ENCODE measurements at regions not wholly inside any gene's neighbourhood (a gene's known extent, or its start where the extent isn't known, plus 50 kb on each side); places are given as distances from the start of the nearest gene placed in this dataset.
A peak's percentile ranks its signal among the peaks of the same experiment; 100 is the strongest.

DNA sequence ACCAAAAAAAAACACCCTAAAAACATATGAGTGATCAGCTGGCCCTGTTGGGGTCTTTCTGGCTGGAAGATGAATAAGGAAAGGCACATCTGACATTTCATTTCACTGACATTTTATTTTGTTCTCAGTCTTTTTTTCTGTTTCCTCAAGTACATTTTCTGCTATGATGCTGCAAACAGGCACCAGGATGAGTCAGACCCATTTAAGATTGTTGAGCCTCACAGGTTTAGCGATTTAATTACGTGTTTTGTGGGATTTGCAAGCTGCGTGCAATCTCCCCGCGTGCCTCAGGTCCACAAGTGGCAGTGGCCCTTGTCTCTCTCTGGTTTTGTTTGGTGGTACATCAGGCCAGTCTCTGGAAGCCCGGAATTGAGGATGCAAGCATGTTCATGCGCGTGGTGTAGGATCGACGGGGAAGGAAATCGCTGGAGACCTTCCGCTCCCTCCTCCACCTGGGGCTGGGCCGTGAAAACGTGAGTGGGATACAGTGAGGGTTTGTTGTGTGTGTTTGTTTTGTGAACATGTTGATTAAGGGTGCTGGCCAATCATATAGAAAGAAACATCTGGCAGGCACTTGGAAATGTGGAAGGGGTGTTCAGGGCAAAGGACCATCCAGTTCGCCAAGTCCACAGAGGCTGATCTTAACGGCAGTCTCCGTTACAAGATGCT is 120.2 kb upstream of the ZNF516 start:
- H2BK120ac ChIP-seq (ENCODE audit: low read depth, low read length), result no peak overlapping the region
- BruUV-seq (replicated peaks), result no TSS peak
- peak overlapping the region; percentile 14 for H2AFZ ChIP-seq (replicated peaks; ENCODE audit: low read length, poor library complexity)
- no peaks in the 10 kb centered on the region for H3K36me3 ChIP-seq (ENCODE audit: control insufficient read depth, insufficient read depth, low read length)
- ATAC-seq (ENCODE audit: low read depth) (no peak), DNase-seq (peak; percentile 27)
- H3K23ac ChIP-seq (ENCODE audit: low read depth, low read length), result no peak overlapping the region
- no peaks in the 10 kb centered on the region for H3K9me3 ChIP-seq (ENCODE audit: control insufficient read depth, insufficient read depth, low read length)
- TF ChIP-seq POLR2A (IDR thresholded peaks at IDR 0.05; ENCODE audit: low read depth, low read length) (no peak), CEBPB (IDR thresholded peaks at IDR 0.05; ENCODE audit: low read depth, low read length) (no peak), BHLHE40 (IDR thresholded peaks at IDR 0.05; ENCODE audit: low read depth, low read length) (no peak), RCOR1 (IDR thresholded peaks at IDR 0.05; ENCODE audit: insufficient replicate concordance, low read length) (no peak), FOS (IDR thresholded peaks at IDR 0.05; ENCODE audit: low read depth, low read length) (no peak), CHD1 (IDR thresholded peaks at IDR 0.05; ENCODE audit: low read depth, low read length) (no peak), RAD21 (IDR thresholded peaks at IDR 0.05; ENCODE audit: low read length) (no peak), MXI1 (IDR thresholded peaks at IDR 0.05; ENCODE audit: borderline replicate concordance, low read depth, low read length) (no peak), SMC3 (IDR thresholded peaks at IDR 0.05; ENCODE audit: low read depth, low read length) (no peak), MAFK (IDR thresholded peaks at IDR 0.05; ENCODE audit: low read depth, low read length) (no peak), NFE2L2 (IDR thresholded peaks at IDR 0.05; ENCODE audit: low read depth, low read length) (no peak), RFX5 (IDR thresholded peaks at IDR 0.05; ENCODE audit: low read depth, low read length) (no peak)
- TF ChIP-seq, protein P1, sequence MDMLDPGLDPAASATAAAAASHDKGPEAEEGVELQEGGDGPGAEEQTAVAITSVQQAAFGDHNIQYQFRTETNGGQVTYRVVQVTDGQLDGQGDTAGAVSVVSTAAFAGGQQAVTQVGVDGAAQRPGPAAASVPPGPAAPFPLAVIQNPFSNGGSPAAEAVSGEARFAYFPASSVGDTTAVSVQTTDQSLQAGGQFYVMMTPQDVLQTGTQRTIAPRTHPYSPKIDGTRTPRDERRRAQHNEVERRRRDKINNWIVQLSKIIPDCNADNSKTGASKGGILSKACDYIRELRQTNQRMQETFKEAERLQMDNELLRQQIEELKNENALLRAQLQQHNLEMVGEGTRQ (IDR thresholded peaks at IDR 0.05; ENCODE audit: low read depth, low read length), result no peak
- TF ChIP-seq, protein P2, sequence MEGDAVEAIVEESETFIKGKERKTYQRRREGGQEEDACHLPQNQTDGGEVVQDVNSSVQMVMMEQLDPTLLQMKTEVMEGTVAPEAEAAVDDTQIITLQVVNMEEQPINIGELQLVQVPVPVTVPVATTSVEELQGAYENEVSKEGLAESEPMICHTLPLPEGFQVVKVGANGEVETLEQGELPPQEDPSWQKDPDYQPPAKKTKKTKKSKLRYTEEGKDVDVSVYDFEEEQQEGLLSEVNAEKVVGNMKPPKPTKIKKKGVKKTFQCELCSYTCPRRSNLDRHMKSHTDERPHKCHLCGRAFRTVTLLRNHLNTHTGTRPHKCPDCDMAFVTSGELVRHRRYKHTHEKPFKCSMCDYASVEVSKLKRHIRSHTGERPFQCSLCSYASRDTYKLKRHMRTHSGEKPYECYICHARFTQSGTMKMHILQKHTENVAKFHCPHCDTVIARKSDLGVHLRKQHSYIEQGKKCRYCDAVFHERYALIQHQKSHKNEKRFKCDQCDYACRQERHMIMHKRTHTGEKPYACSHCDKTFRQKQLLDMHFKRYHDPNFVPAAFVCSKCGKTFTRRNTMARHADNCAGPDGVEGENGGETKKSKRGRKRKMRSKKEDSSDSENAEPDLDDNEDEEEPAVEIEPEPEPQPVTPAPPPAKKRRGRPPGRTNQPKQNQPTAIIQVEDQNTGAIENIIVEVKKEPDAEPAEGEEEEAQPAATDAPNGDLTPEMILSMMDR (conservative IDR thresholded peaks at IDR 0.05; ENCODE audit: low read depth, low read length), result no peak
- TF ChIP-seq, protein P3, sequence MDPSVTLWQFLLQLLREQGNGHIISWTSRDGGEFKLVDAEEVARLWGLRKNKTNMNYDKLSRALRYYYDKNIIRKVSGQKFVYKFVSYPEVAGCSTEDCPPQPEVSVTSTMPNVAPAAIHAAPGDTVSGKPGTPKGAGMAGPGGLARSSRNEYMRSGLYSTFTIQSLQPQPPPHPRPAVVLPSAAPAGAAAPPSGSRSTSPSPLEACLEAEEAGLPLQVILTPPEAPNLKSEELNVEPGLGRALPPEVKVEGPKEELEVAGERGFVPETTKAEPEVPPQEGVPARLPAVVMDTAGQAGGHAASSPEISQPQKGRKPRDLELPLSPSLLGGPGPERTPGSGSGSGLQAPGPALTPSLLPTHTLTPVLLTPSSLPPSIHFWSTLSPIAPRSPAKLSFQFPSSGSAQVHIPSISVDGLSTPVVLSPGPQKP (IDR thresholded peaks at IDR 0.05; ENCODE audit: borderline replicate concordance, low read depth, low read length), result no peak
- WGBS, 2 experiments (ENCODE audit: extremely low coverage in 2 of 2, insufficient read length in 1 of 2), result 80% methylated on average over 2 of the region's 17 CpGs; no CpG with 5 or more reads in 1 of the 2 experiments
- no peak overlapping the region for H4K8ac ChIP-seq (ENCODE audit: low read depth in 2 of 2, low read length in 2 of 2)
- dilution Hi-C loops (cut with HindIII; ENCODE audit: low sequenced_read_pairs, unreplicated experiment) (no loop called here), intact Hi-C loops (cut with micrococcal nuclease) (no loop called here), in situ Hi-C loops (cut with MboI; ENCODE audit: low sequenced_read_pairs) (no loop called here)
- no peak overlapping the region for H3K4me3 ChIP-seq (ENCODE audit: insufficient read depth, low read depth, low read length)
- no peak overlapping the region for H2BK5ac ChIP-seq (ENCODE audit: low read depth, low read length, poor library complexity, severe bottlenecking)
- no peak overlapping the region for H4K91ac ChIP-seq (ENCODE audit: insufficient read depth, low read depth, low read length)
- H2AK5ac ChIP-seq (ENCODE audit: low read depth, low read length), result no peak overlapping the region
- no peak overlapping the region for H4K5ac ChIP-seq (ENCODE audit: low read depth, low read length)
- CTCF ChIA-PET, result interaction anchor here (0.7 kb wide), 1 partner anchor 11 kb away, joined by 3 read pairs; no protein-coding TSS in a partner anchor
- H3K27ac ChIP-seq (ENCODE audit: insufficient read depth, low read length), result no peak overlapping the region
- H3K27me3 ChIP-seq (ENCODE audit: control insufficient read depth, insufficient read depth, low read length), result no peaks in the 10 kb centered on the region
- POLR2A ChIA-PET (ENCODE audit: unreplicated experiment), result no interaction called here
- no peak overlapping the region for H2BK15ac ChIP-seq (ENCODE audit: low read depth, low read length)
- no peak overlapping the region for H2AK9ac ChIP-seq (replicated peaks; ENCODE audit: low read depth, low read length, poor library complexity)
- no peak overlapping the region for H3K56ac ChIP-seq (ENCODE audit: extremely low read depth, insufficient read depth, low read length)
- H3K9me1 ChIP-seq (ENCODE audit: insufficient read depth, low read length), result no peaks in the 10 kb centered on the region
- no peaks in the 10 kb centered on the region for H4K20me1 ChIP-seq (ENCODE audit: insufficient read depth, low read length)
- no peak overlapping the region for H2BK20ac ChIP-seq (ENCODE audit: low read depth, low read length)
- no peak overlapping the region for H3K9ac ChIP-seq (ENCODE audit: low read depth, low read length)
- H3K4me2 ChIP-seq (ENCODE audit: low read depth, low read length), result no peak overlapping the region
- no peak overlapping the region for H3K14ac ChIP-seq (replicated peaks; ENCODE audit: low read depth, low read length)
- H3K79me1 ChIP-seq (ENCODE audit: low read depth in 1 of 2, low read length in 2 of 2), result no peaks in the 10 kb centered on the region
- no peak overlapping the region for H3K18ac ChIP-seq (ENCODE audit: low read depth, low read length)
- no peak overlapping the region for H3K4ac ChIP-seq (ENCODE audit: low read depth, low read length)
- peaks cover 8% of the 10 kb centered on the region for H3K4me1 ChIP-seq (ENCODE audit: control insufficient read depth, insufficient read depth, low read length)

Measured in IMR-90 (cell line).